OCI-M2 (cell line): ENCODE measurements at regions not wholly inside any gene's neighbourhood (a gene's known extent, or its start where the extent isn't known, plus 50 kb on each side); places are given as distances from the start of the nearest gene placed in this dataset.

Experiments
- DNase-seq: peaks from one replicate; lab custom pipeline; 2025; ENCODE audit not compliant: unreplicated experiment; lab: John Stamatoyannopoulos, UW

DNA sequence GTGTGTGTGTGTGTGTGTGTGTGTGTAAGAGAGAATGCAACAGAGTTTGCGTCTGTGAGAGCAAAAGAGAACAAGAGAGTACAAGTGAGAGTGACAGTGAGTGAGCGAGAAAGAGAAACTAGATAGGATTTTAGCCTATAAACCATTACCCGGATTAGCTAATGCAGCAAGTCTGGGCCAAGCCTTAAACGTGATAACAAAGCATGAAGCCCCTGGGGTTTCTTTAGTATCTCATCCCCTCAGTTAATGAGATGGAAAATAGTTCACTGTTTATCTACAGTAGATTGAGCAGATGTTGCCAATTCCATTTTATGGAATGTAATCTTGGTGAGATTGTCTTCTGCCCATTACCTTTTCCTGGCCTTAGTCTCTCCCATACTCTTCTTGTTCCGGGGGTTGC is 114.5 kb downstream of the MAT2B start:
- no peak for DNase-seq

DNA sequence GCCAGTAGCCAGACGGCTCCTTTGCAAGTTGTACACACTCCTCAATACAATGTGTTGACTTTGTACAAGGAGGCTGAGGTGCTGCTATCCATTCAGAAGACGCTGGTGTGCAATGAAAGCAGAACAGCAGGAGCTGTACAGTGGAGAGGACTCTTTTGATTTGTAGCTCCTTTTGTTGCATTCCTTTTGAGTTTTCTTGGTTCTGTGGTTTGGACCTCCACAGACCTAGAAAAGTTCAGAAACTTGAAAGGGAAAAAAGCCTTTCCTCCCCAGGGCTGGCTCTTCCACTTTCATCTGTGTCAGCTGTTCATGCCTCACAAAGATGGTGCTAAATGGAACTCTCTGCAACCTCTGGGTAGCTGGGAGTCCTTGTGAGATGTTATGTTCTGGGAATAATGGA is 117.4 kb downstream of the MAT2B start:
- DNase-seq, result no peak

DNA sequence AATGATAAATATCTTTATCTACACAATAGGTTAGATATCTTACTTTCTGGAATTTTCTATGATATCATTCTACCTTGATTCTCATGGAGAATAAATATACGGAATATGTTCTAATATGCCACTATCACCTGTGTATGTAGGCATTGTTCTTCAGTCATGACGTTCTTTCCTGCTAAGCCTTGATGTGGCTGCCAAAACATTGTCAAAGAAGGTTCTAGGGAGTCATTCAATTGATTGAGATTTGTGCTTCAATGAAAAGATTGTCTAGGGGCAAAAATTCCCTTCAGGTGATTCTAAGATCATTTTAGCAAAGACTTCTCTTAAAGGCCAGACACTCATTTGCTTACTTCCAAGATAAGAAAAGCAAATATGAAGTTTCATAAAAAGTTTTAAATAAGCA is 118.1 kb downstream of the MAT2B start:
- DNase-seq, result no peak

DNA sequence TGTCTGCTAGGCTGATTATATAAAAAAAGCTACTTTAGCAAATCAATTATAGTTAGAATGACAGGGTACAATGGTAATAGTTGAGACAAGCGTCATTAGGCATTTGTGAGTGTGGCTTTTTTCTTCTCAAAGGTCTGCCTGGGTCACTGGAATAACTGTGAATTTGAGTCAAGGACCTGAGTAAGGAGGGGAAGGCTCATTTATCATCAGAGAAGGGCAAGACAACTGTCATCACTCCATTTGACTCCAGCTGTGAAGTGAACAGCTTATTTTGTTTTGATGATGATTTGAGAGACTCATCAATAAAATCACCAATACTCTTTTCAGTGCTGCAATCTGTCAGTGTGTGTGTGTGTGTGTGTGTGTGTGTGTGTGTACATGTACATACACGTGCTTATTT is 118.6 kb downstream of the MAT2B start:
- no peak for DNase-seq

DNA sequence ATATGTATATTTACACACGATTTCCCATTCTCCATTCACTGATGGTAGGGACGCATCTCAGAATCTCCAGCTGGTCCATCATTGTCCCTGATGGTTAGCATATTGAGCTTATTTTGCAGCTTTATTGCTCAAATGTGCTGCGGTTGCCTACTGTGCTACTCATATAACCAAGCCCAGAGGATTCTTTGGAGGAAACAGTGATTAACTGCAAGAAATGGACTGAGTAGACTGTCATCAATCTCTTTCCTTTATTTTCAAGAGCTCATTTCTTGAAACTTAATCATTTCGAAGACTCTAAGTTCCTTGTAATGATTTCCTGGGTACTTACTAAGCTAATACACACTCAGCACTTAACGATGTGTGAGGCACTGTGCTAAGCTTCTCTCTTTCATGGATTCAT is 119.0 kb downstream of the MAT2B start:
- DNase-seq, result no peak

DNA sequence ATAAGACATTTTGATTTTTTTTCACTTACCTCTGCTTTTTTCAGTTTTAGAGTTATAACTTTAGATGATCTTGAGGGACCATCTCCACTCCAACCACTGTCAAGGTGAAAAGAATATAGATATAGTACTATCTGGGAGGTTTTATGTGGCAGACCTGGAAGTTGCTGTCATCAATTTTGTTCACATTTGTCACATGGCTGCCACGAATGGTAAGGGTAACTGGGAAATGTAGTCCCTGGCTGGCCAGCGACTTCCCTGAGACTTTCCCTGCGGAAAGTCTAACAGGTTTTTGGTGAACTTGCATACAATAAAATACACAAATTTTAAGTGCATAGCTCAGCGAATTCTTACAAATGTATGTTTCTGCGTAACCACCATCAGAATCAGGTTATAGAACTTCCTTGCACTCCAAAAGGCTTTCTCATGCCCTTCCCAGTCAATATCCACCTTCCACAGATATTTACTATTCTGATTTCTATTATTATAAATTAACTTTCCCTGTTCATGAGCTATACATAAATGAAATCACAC is 121.5 kb downstream of the MAT2B start:
- no peak for DNase-seq

DNA sequence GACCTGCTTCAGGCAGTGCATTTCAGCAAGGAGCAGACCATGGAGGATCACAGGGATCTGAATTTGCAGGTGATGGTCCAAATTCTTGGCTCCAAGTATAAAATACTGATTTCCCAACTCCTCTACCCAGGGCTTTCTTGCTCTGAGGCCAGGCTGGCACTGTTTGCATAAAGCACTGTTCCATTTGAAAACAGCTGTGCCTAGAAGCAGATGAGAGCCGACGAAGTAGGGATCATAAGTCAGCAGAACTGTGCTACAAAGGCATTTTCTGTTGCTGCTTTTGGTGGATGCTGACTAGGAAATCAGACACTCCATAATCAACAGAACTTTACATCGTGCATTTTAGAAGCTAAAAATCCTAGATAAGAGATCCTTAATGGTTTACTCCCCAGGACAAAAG is 126.4 kb downstream of the MAT2B start:
- no peak for DNase-seq

DNA sequence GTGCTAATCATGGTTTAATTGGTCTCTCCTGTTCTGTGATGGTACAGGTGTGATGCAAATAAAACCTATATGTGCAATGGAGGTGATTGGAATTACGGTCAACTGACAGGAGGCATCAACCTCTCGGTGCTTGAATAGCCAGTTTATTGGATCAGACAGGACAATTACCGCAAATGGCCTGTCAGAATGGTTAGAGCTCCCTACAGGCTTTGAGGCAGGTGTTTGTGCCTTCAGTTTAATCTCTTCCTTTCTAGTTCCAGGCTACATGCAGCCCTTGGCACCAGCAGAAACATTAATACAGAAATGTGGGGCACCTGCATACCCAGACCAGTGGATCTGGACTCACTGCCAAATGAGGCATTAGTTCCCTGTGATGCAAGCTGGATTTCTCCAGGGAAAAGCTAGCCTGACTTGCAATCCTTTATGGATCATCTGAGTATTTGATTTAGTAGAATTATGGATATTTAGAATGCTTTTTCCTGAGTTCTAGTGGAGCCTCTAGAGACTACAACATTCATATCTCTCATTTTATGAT is 128.6 kb downstream of the MAT2B start:
- no peak for DNase-seq

DNA sequence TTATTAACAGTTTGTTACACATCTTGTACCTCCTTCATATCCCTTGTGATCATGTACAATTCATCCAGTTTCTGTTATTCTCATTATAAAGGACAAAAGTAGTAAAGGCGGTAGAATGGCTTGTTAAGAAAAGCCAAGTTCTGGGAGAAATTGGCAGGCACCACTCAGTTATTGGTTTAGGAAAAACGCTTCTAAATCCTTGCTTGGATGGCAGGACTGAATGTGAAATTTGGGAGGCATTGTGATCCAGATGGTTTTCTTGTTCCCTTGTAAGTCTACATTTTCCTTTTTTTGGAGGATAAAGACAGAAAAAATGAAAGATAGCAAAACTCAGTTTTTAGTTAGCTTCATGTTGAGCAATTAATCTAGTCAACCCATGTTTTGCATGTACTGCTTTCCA is 130.2 kb downstream of the MAT2B start:
- no peak for DNase-seq

DNA sequence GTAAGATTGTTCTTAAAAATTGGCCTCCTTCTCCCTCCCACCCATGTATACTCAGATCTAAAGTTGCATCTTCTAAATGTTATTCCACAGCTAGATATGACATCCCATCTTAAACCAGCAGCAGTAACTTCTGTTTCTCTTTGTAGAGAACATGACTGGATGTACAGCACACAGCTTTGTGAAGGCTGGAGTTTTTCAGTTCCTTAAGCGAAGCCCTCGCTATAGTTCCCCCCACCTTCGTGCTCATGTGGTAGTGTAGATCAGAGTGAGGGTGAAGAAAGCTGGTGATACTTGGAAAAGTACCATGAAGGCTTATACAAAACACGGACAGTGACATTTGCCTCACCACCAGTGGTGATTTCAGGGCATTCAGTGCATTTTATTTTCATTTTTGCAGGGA is 137.5 kb downstream of the MAT2B start:
- DNase-seq, result no peak

DNA sequence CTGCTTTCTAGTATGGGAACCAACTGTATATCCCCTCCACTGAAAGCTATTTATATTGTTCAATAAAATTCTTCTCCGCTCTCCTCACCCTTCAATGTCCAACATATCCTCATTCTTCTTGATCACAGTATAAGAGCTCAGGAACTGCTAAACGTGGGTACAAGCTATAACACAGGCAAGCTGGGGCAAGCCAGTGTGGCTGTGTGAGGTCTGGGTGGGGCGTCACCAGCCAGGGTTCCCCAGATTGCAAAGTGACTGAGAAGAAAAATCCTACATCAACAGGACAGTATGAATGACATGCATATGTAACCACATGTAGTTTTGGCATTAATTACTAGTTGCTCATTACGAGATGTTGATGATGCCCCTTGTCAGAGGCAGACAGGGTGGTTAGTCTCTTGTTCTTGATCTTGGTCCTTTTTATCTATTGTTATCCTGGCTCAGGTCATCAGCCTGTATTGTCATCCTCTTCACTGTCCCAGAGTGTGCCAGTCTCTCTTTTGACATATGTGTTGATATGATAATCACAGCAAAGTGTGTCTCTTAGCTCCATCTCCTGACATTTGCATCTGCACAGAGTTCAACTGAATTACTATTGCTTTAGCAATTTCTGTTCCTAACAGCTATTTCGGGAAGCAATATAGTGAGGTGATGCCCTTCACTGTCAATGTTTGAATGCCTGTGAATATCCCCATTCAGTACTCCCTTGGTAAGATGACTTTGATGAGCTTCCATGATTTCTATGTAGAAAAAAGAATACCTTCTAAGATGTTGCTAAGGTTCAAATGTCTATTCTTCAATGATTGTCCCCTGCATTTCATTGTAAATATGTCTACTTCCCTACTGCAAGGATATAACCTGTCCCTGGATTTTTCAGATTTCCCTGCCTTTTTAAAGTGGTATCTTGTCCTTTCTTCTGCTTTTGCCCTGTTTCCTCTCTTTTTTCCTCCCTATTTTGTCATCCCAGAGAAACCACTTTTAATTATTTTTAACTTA is 140.3 kb downstream of the MAT2B start:
- DNase-seq, result no peak

DNA sequence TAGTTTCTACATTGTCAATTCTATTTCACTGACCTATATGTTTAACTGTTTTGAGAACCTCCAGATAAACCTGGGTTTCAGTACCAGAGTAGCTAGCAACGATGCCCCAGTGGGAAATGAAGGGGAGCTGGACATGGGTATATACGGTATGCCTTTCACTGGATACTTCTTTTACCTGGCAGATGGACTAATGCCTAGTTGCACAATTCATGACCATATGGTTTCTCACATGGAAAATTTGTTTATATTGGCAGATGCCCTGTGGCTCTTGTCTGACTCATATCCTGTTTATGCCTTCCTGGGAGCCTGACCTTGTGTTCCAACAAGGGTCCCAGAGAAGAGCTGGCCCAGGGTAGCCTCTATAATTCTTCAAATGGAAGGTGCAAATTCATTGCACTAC is 144.1 kb downstream of the MAT2B start:
- no peak for DNase-seq

DNA sequence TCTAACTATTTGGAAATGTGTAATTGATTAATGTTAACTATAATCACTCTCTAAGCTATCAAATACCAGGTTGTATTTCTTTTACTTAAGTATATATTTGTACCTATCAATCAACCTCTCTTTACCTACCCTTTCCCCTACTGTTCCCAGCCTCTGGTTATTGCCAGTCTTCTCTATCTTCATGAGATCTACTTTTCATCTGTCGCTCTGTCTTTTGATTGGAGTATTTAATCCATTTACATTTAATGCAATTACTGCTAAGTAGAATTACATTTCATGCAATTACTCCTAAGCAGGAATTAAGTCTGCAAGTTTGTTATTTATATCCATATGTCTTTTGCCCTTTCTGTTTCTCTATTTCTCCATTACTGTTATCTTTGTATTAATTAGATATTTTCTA is 148.1 kb downstream of the MAT2B start:
- DNase-seq, result no peak

DNA sequence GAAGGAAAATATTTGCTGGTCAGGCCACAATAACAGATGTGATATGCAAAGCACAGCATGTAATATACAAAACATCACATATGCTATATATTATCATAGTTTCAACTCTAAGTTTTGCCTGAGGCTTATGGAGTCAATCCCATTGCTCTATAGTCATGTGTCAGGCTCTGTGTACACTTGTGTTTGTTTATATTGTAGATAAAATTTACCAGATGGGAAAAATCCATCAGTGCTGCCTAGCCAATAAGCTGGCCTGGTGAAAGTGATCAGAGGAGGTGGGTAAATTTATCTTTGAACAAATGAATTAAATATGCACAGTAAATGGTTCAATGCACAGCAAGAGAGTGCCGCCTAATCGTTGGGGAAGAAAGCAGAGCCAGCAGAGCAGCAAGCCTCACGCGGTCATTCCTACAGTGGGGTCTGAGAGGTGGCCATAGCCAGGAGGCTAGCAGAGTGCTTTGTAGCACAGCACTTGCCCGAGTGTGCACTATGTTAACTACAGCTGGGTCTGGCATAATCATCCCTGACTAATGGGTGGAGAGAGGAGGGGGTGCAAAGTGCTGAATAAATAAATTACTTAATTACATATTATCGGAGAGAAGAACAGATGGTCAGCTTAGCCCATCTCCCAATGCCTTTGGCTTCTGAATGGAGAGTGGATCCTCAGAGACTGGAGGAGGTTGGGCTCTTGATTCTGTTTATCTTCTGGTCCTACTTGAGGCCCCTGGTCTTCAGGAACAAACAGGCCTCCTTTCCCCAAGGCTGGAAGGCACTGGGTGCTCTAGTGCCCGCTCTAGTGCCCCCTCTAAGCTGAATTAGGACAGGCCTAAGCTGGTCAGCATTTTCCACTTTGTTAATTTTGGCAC is 153.5 kb downstream of the MAT2B start:
- no peak for DNase-seq

DNA sequence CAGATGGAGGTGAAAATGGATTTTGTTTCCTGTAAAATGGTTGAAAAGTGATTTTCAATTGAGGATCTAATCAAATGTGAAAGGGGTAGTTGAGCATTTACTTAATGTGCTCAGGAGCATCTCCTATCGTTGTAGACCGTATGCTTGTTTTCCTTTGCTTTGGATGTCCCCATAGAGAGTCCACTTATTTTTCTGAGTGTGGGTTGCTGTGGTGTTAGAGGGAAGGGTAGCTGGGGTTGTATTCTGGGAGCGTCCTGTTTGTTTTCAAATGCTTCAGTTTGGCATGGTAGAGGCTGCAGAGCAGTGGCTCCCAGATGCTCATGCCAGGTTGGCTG is 154.1 kb downstream of the MAT2B start:
- DNase-seq, result no peak

DNA sequence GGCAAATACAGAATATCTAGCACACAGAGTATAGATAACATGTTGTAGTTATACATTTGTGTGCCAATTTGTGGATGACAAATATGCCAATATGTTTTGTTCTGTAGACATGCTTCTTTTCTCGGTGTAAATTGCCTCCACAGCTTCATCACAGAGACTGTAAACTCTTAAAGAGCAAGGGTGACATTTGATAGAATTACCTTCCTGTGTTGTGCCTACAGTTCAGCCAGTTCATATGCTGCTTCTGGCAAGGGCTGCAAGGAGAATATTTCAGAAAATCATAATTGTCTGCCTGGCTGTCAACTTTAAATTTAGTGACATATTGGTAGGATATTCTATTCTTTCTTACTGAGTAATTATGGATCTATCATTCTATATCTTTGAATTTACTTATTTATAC is 155.1 kb downstream of the MAT2B start:
- DNase-seq, result no peak

DNA sequence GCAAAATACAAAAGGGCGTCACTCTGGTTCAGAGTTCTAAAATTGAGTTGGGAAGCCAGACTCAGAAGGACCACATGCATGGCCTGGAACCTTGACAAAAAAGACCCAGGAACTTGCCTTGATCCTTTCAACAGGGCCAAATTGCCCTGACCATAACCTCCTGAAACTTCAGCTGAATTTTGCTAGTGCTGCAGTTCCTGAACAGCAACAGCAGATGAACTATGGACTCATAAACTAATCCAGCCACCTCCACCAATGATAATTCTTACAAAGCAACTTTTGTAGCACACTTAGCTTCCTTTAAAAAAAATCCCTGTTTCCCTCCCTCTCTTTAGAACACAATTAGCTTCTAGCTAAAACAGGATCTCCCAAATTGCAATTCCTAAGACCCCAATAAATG is 155.9 kb downstream of the MAT2B start:
- DNase-seq, result no peak

DNA sequence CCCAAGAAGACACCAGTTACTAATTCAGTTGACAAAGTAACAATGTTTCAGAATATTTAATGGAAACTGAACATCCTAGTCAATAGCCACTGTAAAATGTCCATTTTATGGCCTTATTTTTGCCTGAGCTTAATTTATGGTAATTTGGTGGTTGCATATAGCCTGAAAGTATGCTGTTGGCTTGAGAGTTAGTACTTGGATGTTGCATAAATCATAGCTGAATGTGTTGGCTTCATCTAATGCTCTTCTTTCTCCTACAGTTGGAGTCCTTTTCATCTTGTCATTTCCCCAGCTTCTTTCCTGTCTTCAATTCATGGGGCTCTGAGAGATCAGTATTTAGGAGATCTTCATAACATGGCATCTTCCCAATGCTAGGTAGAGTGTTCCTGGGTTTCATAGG is 164.6 kb downstream of the MAT2B start:
- no peak for DNase-seq

DNA sequence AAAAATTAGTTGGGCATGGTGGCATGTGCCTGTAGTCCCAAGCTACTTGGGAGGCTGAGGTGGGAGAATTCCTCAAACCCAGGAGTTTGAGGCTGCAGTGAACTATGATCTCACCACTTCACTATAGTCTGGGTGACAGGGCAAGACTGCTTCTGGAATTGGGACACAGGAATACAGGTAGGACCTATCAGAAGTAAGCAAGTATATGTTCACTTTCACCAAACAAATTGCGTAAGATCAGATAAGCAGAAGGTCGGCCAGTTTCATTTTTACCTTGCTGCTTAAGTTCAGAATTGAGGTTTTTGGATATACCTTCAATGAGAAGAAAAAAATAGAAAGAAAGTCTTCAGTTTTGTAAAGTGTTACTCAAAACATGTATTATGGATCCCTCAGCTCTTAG is 171.7 kb downstream of the MAT2B start:
- no peak for DNase-seq

DNA sequence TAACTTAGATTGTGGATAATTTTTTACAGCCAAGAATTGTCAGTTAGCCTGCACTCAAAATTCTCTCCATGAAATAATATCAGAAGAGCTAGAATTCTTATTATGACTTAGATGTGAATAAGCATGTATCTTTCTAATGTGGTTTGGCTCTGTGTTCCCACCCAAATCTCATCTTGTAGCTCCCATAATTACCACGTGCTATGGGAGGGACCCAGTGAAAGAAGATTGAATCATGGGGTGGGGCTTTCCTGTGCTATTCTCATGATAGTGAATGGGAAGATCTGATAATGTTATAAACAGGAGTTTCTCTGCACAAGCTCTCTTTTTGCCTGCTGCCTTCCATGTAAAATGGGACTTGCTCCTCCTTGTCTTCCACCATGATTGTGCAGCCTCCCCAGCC is 176.8 kb downstream of the MAT2B start:
- no peak for DNase-seq

DNA sequence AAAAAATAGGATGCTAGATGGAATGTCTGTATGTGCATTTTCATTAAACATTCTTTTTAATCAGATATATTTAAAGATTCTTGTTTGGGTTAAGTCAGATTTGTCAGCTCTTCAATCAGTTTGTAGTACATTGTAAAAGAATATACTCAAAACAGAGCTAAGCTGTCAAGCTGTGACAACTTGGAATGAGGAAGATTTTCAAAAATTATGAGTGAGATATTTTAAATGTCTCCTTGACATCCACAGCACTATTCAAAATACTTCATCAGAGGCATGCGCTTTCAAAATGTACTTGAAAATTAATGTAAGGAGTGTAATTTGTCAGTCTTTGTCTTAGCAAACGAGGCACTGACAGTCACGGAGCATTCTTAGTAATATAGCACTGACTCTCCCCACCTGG is 182.0 kb downstream of the MAT2B start:
- DNase-seq, result no peak

DNA sequence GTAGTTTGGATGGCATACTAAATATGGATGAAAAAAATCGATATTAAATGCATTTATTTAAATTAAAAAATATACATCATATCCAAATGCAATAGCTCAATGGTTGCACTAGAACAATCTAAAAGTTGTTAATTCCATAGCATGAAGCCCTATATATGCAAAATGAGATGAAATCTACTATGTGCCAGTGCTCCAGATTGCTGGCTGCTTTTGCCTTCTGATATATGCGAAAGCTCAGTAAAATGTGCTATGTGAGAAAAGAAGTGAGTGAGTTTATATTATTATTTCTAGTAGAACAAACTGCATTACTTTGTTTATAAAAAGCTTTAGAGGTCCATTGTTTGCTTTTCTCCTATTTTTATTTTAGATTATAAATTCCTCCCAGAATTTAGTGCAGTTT is 186.7 kb downstream of the MAT2B start:
- no peak for DNase-seq
